ENCODE measurements at regions not wholly inside any gene's neighbourhood (a gene's known extent, or its start where the extent isn't known, plus 50 kb on each side); places are given as distances from the start of the nearest gene placed in this dataset.
"Not testable (repeated sequence)": the region's sequence is repeated elsewhere in the genome, so short reads cannot be mapped to it uniquely, and the experiment has no call there.

DNA sequence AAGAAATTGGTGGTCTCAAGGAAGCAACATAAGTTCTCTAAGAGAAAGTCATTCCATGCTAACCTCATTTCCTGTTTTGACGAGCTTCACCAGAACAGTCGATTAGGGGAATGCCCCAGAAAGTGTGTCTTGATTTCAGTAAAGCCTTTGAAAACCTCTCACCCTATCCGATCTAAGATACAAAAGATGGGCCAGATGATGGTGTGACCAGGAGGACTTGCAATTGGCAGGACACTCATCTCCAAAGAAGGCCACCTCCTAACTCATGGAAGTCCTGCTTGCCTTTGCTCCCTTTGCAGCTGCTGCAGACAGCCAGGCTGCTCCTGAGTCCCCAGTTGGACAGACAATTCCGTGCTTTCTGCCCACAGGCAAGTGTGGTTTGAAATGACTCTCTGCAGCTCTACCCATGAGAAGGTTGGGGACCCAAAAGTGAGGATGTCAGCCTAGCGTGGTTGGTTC lies 304.2 kb downstream of the BCL2L11 start:
- TF ChIP-seq, protein P1, sequence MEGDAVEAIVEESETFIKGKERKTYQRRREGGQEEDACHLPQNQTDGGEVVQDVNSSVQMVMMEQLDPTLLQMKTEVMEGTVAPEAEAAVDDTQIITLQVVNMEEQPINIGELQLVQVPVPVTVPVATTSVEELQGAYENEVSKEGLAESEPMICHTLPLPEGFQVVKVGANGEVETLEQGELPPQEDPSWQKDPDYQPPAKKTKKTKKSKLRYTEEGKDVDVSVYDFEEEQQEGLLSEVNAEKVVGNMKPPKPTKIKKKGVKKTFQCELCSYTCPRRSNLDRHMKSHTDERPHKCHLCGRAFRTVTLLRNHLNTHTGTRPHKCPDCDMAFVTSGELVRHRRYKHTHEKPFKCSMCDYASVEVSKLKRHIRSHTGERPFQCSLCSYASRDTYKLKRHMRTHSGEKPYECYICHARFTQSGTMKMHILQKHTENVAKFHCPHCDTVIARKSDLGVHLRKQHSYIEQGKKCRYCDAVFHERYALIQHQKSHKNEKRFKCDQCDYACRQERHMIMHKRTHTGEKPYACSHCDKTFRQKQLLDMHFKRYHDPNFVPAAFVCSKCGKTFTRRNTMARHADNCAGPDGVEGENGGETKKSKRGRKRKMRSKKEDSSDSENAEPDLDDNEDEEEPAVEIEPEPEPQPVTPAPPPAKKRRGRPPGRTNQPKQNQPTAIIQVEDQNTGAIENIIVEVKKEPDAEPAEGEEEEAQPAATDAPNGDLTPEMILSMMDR (IDR thresholded peaks at IDR 0.05; ENCODE audit: low read depth, low read length, poor library complexity, severe bottlenecking) = not testable (repeated sequence)
- TF ChIP-seq EZH2phosphoT487 (IDR thresholded peaks at IDR 0.05; ENCODE audit: borderline replicate concordance, low read length) = not testable (repeated sequence)

All from DOHH2 (cell line).